ENCODE measurements at regions not wholly inside any gene's neighbourhood (a gene's known extent, or its start where the extent isn't known, plus 50 kb on each side); places are given as distances from the start of the nearest gene placed in this dataset.

- TF ChIP-seq CTCF (IDR thresholded peaks at IDR 0.05; ENCODE audit: insufficient read depth, low read depth, low read length) (no peak), EZH2 (IDR thresholded peaks at IDR 0.05; ENCODE audit: insufficient read depth, low read length) (no peak)
These were observed 255.4 kb upstream of the LYZL1 start for GRCh38 chr10:29033311-29033940.
